Neuron (in vitro differentiated cells): ENCODE measurements at regions not wholly inside any gene's neighbourhood (a gene's known extent, or its start where the extent isn't known, plus 50 kb on each side); places are given as distances from the start of the nearest gene placed in this dataset.

Source experiments
- H2AFZ ChIP-seq: one replicate; pipeline ENCODE4 v1.6.1; 2013; ENCODE audit warnings: low read depth, mild to moderate bottlenecking, inconsistent platforms, low read length, moderate library complexity
- H3K27me3 ChIP-seq: one replicate; pipeline ENCODE4 v1.6.1; 2013; ENCODE audit warnings: low read length; ENCODE audit not compliant: insufficient read depth
- H3K36me3 ChIP-seq: one replicate; pipeline ENCODE4 v1.6.1; 2013; ENCODE audit warnings: low read length; ENCODE audit not compliant: insufficient read depth
- H3K4me1 ChIP-seq: one replicate; pipeline ENCODE4 v1.6.1; 2013; ENCODE audit warnings: low read length; ENCODE audit not compliant: insufficient read depth
- H3K4me3 ChIP-seq: 2 replicates; pipeline ENCODE4 v1.5.1; 2013; ENCODE audit warnings: mild to moderate bottlenecking, low read length, moderate library complexity
- H3K9me3 ChIP-seq: one replicate; pipeline ENCODE4 v1.6.1; 2013; ENCODE audit warnings: low read length

DNA sequence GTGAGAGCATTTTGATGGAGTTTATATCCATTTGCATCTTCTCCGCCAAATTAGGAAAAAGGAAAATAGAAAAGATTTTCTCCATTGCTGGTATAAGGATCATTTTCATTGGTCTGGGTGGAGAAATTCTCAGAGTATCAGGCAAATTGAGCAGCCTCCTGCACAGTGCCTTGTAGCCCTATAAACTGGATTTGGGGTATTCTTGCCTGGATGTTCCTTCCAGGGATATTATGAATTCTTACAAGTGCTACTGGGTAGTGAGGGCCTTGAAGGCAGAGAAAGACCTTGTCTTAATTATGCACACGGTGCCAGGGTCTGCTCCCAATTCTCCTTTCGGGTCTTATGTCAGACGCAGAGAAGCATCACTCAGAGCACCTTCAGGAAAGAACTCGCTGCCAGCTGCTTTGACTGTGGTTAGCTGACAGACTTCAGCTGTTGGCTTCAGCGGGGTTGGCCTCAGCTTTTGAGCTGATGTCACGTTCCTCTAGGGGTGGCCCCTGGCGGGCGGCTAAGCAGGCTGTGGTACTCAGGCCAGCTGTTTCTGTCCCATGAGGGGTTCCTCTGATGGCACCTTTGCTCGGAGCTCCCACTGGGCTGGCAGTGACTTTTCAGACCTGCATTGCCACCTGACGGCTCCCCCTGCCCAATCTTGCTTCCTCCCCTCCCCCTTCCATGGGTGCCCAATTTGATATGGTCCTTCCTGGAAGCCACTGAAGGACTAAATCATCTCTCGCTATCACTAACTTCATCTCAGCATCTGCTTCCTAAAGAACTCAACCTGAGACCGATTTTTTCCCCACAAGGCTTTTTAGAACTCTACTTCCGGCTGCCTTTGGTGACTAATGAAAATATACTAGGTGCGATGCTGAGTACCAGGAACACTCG lies 519.5 kb downstream of the BCOR start:
- Histone ChIP-seq H3K4me3 (no peak overlapping the region), H3K36me3 (no peaks in the 10 kb centered on the region), H3K9me3 (no peaks in the 10 kb centered on the region), H3K27me3 (peaks cover 7% of the 10 kb centered on the region), H2AFZ (no peak overlapping the region), H3K4me1 (peaks cover 4% of the 10 kb centered on the region)

- H3K27me3 ChIP-seq, result peaks cover 7% of the 10 kb centered on the region
- H3K9me3 ChIP-seq, result no peaks in the 10 kb centered on the region
- H3K4me3 ChIP-seq, result no peak overlapping the region
- no peaks in the 10 kb centered on the region for H3K36me3 ChIP-seq
- no peak overlapping the region for H2AFZ ChIP-seq
- H3K4me1 ChIP-seq, result peaks cover 4% of the 10 kb centered on the region
These were observed 517.7 kb downstream of the BCOR start for GRCh38 chrX:39580043-39580442.

GRCh38 chrX:39581411-39581810 lies 516.3 kb downstream of the BCOR start:
- H3K4me1 ChIP-seq, result peaks cover 4% of the 10 kb centered on the region
- H3K36me3 ChIP-seq, result no peaks in the 10 kb centered on the region
- H3K27me3 ChIP-seq, result peaks cover 7% of the 10 kb centered on the region
- no peak overlapping the region for H2AFZ ChIP-seq
- no peaks in the 10 kb centered on the region for H3K9me3 ChIP-seq
- H3K4me3 ChIP-seq, result no peak overlapping the region

DNA sequence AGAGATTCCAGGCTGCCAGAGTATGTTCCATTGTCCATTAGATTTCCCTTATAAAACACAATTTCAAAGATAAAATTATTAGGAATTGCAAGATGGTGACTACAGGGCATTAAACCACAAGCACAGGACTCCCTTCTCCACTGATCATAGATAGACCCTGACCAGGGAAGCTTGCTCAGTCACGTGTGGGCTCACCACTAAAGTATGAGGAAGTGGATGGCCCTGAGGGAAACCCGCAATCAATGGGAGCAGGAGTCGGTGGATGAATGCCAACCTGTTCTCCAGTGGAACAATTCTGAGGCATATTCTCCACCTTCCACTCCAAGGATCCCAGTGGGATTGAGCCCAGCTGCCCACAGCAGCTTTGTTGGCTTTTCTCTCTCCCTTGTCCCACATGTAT lies 515.7 kb downstream of the BCOR start:
- H2AFZ ChIP-seq, result no peak overlapping the region
- H3K9me3 ChIP-seq, result no peaks in the 10 kb centered on the region
- no peak overlapping the region for H3K4me3 ChIP-seq
- peaks cover 3% of the 10 kb centered on the region for H3K4me1 ChIP-seq
- peaks cover 7% of the 10 kb centered on the region for H3K27me3 ChIP-seq
- no peaks in the 10 kb centered on the region for H3K36me3 ChIP-seq

GRCh38 chrX:39582976-39583375 lies 514.8 kb downstream of the BCOR start:
- no peak overlapping the region for H2AFZ ChIP-seq
- no peaks in the 10 kb centered on the region for H3K36me3 ChIP-seq
- H3K4me1 ChIP-seq, result no peaks in the 10 kb centered on the region
- no peaks in the 10 kb centered on the region for H3K9me3 ChIP-seq
- H3K27me3 ChIP-seq, result peaks cover 7% of the 10 kb centered on the region
- H3K4me3 ChIP-seq, result no peak overlapping the region

GRCh38 chrX:39585808-39586207 lies 511.9 kb downstream of the BCOR start:
- H3K4me1 ChIP-seq, result no peaks in the 10 kb centered on the region
- H3K36me3 ChIP-seq, result no peaks in the 10 kb centered on the region
- H3K9me3 ChIP-seq, result no peaks in the 10 kb centered on the region
- peaks cover 5% of the 10 kb centered on the region for H3K27me3 ChIP-seq
- H3K4me3 ChIP-seq, result no peak overlapping the region
- no peak overlapping the region for H2AFZ ChIP-seq

GRCh38 chrX:39586359-39586758 lies 511.4 kb downstream of the BCOR start:
- peaks cover 5% of the 10 kb centered on the region for H3K27me3 ChIP-seq
- H3K9me3 ChIP-seq, result no peaks in the 10 kb centered on the region
- no peak overlapping the region for H2AFZ ChIP-seq
- H3K36me3 ChIP-seq, result no peaks in the 10 kb centered on the region
- H3K4me3 ChIP-seq, result no peak overlapping the region
- no peaks in the 10 kb centered on the region for H3K4me1 ChIP-seq

GRCh38 chrX:39591099-39591498 lies 506.7 kb downstream of the BCOR start:
- Histone ChIP-seq H3K4me1 (no peaks in the 10 kb centered on the region), H3K4me3 (no peak overlapping the region), H2AFZ (no peak overlapping the region), H3K9me3 (no peaks in the 10 kb centered on the region), H3K27me3 (peaks cover 5% of the 10 kb centered on the region), H3K36me3 (no peaks in the 10 kb centered on the region)

GRCh38 chrX:39592776-39593175 lies 505.0 kb downstream of the BCOR start:
- no peak overlapping the region for H3K4me3 ChIP-seq
- H3K9me3 ChIP-seq, result no peaks in the 10 kb centered on the region
- H3K27me3 ChIP-seq, result peaks cover 5% of the 10 kb centered on the region
- H3K4me1 ChIP-seq, result no peaks in the 10 kb centered on the region
- H2AFZ ChIP-seq, result no peak overlapping the region
- H3K36me3 ChIP-seq, result no peaks in the 10 kb centered on the region

DNA sequence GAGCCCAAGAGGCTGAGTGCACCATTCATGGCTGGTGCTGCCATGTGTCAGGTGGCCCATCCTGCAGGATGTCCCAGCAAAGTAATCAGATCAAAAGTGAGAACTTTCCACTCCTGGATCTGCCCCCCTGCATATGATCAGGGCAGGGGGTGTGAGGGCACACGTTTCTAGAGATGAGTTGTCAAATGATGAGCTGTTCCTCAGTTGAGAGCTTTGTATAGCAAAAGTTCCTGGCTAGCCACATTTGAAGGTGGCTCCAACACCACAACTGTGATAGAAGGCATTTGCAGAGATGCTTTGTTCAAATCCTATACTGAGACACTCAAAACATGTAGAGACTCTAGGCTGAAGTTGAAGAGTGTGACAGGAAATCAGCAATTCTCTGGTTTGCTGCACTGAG lies 501.8 kb downstream of the BCOR start:
- Histone ChIP-seq H3K36me3 (no peaks in the 10 kb centered on the region), H2AFZ (no peak overlapping the region), H3K4me3 (no peak overlapping the region), H3K27me3 (peaks cover 3% of the 10 kb centered on the region), H3K9me3 (no peaks in the 10 kb centered on the region), H3K4me1 (no peaks in the 10 kb centered on the region)

DNA sequence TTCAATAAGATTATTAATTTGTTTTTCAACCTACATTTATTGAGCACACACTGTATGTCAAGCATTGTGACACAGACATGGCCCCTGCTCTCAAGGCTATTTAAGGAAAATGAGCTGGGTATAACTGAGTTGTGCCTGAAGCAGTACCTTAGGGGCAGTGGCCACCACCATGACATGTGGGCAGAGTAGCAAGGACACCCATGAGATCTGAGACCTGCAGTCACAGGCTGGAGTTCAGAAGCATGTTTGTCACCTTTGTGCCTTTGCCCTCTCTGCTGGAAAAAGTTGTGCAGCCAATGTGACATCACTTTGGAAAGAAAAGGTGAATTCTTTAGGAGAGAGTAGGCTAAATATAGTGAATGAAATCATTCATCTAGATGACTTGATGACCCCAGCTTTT lies 501.3 kb downstream of the BCOR start:
- Histone ChIP-seq H3K36me3 (no peaks in the 10 kb centered on the region), H3K9me3 (no peaks in the 10 kb centered on the region), H3K4me3 (no peak overlapping the region), H2AFZ (no peak overlapping the region), H3K4me1 (no peaks in the 10 kb centered on the region), H3K27me3 (peaks cover 3% of the 10 kb centered on the region)

DNA sequence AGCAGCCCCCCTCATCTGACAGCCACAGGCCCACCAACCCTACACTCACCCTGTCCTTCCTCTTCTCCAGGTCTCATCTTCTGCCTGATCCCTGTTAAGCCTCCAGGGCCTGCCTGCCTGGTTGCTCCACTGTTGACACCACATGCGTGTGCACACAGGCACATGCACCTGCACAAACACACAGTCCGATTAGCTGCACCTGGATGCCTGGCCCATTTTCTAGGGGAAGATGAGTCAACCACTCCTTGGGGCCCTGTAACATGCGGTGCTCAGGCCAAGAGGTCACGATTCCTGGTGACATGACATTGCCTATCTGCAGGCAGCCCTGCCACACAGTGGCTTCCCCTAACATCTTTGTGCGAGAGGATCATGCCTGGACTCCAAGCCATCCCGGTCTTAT lies 498.4 kb downstream of the BCOR start:
- Histone ChIP-seq H3K36me3 (no peaks in the 10 kb centered on the region), H3K4me1 (peaks cover 17% of the 10 kb centered on the region)

DNA sequence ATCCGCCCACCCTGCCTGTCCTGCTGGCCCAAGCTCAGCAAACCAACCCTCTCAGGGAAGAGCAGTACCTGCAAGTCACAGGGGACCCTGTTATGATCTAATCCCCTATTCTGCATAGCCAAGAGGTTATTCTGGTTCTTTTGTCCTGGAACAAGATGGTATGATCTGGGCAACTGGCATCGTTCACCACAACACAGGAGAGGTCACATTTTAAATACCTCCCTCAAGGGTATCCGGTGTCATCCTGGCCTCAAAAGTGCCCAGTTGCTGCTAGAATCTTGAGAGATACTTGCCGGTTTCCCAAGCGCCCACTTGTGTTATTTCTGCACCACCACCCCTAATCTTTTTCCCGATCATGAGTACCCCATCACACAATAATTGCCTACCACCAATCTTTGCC lies 497.5 kb downstream of the BCOR start:
- Histone ChIP-seq H3K36me3 (no peaks in the 10 kb centered on the region), H3K9me3 (no peaks in the 10 kb centered on the region), H3K27me3 (peaks cover 3% of the 10 kb centered on the region), H3K4me1 (peaks cover 17% of the 10 kb centered on the region), H3K4me3 (no peak overlapping the region), H2AFZ (no peak overlapping the region)

More for the DNA sequence above, 498.4 kb downstream of the BCOR start:
- Histone ChIP-seq H3K9me3 (no peaks in the 10 kb centered on the region), H3K27me3 (peaks cover 3% of the 10 kb centered on the region), H2AFZ (no peak overlapping the region), H3K4me3 (no peak overlapping the region)
